Nephron progenitor cell (in vitro differentiated cells): ENCODE measurements at regions not wholly inside any gene's neighbourhood (a gene's known extent, or its start where the extent isn't known, plus 50 kb on each side); places are given as distances from the start of the nearest gene placed in this dataset.

Experiments used
- DNase-seq: peaks from one replicate; pipeline ENCODE4 v3.0.0; 2021
- H3K27ac Mint-ChIP-seq: 2 replicates; pipeline ENCODE4 v1.8.0; 2021; ENCODE audit warnings: mild to moderate bottlenecking, moderate library complexity, mixed read lengths
- H3K27me3 Mint-ChIP-seq: 2 replicates; pipeline ENCODE4 v1.8.0; 2021; ENCODE audit warnings: mild to moderate bottlenecking, low read depth, mixed read lengths; ENCODE audit not compliant: poor library complexity
- H3K36me3 Mint-ChIP-seq: 2 replicates; pipeline ENCODE4 v1.8.0; 2021; ENCODE audit warnings: low read depth, mixed read lengths
- H3K4me1 Mint-ChIP-seq: 2 replicates; pipeline ENCODE4 v1.8.0; 2021; ENCODE audit warnings: mixed read lengths
- H3K4me3 Mint-ChIP-seq: 2 replicates; pipeline ENCODE4 v1.8.0; 2021; ENCODE audit warnings: mild to moderate bottlenecking, moderate library complexity, mixed read lengths
- H3K9me3 Mint-ChIP-seq: 2 replicates; pipeline ENCODE4 v1.8.0; 2021; ENCODE audit warnings: mild to moderate bottlenecking, moderate library complexity, mixed read lengths
- TF ChIP-seq, protein P1 (sequence below): fragments of 200-600 bp; sonication (generic); IDR thresholded peaks from 2 replicates; pipeline ENCODE4 v1.5.0; 2021; ENCODE audit warnings: antibody characterized with exemption

DNA sequence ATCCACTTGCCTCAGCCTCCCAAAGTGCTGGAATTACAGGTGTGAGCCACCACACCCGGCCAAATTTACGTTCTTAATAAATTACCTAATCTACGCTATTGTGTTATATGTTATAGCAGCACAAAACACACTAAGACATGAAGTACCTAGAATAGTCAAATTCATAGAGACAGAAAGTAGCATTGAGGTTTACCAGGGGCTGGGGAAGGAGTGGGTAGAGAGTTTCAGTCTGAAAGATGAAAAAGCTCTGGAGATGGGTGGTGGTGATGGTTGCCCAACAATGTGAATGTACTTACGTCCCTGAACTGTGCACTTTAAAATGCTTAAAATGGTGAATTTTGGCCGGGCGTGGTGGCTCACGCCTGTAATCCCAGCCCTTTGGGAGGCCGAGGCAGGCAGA is 65.7 kb upstream of the NUP50 start:
- Mint-ChIP-seq H3K27me3 (peaks cover 58% of the 10 kb centered on the region), H3K36me3 (no peaks in the 10 kb centered on the region), H3K4me1 (peaks cover 20% of the 10 kb centered on the region), H3K9me3 (no peaks in the 10 kb centered on the region), H3K27ac (no peak overlapping the region), H3K4me3 (no peak overlapping the region)
- TF ChIP-seq, protein P1, sequence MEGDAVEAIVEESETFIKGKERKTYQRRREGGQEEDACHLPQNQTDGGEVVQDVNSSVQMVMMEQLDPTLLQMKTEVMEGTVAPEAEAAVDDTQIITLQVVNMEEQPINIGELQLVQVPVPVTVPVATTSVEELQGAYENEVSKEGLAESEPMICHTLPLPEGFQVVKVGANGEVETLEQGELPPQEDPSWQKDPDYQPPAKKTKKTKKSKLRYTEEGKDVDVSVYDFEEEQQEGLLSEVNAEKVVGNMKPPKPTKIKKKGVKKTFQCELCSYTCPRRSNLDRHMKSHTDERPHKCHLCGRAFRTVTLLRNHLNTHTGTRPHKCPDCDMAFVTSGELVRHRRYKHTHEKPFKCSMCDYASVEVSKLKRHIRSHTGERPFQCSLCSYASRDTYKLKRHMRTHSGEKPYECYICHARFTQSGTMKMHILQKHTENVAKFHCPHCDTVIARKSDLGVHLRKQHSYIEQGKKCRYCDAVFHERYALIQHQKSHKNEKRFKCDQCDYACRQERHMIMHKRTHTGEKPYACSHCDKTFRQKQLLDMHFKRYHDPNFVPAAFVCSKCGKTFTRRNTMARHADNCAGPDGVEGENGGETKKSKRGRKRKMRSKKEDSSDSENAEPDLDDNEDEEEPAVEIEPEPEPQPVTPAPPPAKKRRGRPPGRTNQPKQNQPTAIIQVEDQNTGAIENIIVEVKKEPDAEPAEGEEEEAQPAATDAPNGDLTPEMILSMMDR: no peak
- no peak for DNase-seq

DNA sequence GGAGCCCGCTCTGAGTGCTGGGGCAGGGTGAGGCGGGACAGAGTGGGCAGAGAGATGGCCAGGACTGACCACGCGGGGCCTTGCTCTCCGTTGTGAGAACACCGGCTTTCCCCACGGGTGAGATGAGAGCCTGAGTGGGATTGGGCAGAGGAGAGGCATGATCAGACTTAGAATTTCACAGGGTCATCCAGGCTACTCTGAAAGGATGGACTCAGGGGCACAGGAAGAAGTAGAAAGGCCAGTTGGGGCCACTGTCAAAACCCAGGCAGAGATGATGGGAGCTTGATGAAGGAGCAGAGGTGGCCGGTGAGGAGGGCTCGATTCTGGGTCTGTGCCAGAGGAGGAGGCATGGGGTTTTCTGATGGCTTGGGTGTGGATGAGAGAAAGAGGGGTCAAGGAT is 63.8 kb upstream of the NUP50 start:
- Mint-ChIP-seq H3K27me3 (peaks cover 61% of the 10 kb centered on the region), H3K27ac (no peak overlapping the region), H3K4me3 (no peak overlapping the region), H3K4me1 (peaks cover 18% of the 10 kb centered on the region), H3K9me3 (no peaks in the 10 kb centered on the region), H3K36me3 (no peaks in the 10 kb centered on the region)
- TF ChIP-seq, protein P1: no peak
- no peak for DNase-seq

DNA sequence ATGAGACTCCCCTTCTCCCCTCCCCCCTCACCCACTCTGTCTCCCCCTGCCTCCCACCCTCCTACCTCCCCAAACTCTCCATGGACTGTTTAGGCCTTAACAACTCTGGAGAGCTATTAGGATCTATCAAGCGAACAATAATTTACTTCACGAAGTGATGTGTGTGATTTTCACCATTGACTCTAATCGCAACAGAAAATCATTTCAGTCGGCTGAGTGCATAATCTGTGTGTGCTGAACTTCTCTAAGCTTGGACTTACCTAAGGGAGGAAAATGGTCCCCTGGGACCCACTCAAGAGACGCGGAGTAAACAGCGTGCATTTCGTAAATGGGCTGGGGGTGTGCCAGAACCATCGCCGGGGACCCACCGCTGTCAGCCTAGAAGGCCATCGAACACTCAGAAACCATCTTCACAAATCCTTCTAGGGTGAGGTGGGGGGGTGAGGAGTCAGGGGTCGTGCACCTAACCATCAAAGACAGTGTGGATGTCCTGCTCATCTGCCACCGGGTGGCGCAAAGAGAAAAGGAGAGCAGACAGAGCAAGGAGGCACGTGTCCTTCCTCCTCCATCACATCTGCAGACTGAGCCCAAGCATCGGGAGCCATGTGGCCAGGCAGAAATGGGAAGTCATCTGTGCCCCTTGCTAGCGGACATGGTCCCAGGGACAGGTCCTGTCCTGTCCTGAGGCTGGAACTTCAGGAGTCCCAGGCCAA is 62.1 kb upstream of the NUP50 start:
- peak; percentile 45 for DNase-seq
- no peak overlapping the region for H3K4me3 Mint-ChIP-seq
- H3K27me3 Mint-ChIP-seq: peaks cover 58% of the 10 kb centered on the region
- H3K36me3 Mint-ChIP-seq: no peaks in the 10 kb centered on the region
- no peaks in the 10 kb centered on the region for H3K9me3 Mint-ChIP-seq
- H3K27ac Mint-ChIP-seq: no peak overlapping the region
- TF ChIP-seq, protein P1: peak; percentile 40
- peaks cover 20% of the 10 kb centered on the region for H3K4me1 Mint-ChIP-seq

DNA sequence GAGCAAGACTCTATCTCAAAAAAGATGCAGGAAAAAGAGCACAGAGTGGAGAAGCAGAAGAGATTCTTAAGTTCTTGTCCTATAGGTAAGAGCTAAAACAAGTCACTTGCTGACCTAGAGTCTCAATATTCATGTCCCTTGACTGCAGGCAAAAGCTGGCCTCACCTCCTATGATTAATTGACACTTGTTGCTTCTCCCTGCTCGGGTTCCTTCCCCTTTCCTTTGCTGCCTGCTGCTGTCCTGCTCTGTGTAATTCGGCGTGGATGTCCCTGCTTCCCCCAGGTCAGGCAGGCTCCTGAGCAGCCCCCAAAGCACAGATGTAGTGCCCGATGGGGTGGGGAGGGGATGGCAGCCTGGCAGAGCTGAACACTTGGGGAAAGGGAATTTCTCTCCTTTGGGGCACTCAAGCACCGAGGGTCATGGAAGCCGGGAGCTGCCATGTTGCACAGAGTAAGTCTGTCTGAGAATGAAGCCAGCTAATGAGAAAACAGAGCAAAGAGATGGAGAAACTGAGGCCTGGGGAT is 60.8 kb upstream of the NUP50 start:
- Mint-ChIP-seq H3K4me3 (no peak overlapping the region), H3K36me3 (no peaks in the 10 kb centered on the region), H3K9me3 (no peaks in the 10 kb centered on the region), H3K4me1 (peaks cover 20% of the 10 kb centered on the region), H3K27ac (peak overlapping the region; percentile 52), H3K27me3 (peaks cover 52% of the 10 kb centered on the region)
- TF ChIP-seq, protein P1: no peak
- no peak for DNase-seq

DNA sequence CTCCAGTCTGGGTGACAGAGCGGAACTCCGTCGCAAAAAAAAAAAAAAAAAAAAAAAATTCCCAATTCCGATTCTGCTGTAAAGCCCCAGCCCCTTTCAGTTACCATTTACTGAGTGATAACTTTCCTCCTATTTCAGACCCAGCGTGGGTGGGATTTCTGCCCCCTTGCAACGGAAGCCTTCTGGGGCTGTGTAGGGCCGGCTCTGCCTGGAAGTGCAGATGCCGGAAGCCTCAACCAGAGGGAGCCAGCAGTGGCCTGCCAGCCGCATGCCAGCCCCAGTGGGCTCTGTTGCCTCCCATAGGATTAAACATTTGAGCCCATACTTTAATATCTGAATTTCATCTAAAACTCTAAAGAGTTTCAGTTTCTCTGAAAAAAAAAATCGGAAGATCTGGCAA is 60.0 kb upstream of the NUP50 start:
- TF ChIP-seq, protein P1: no peak
- no peak for DNase-seq
- H3K4me3 Mint-ChIP-seq: no peak overlapping the region
- peaks cover 47% of the 10 kb centered on the region for H3K27me3 Mint-ChIP-seq
- H3K27ac Mint-ChIP-seq: no peak overlapping the region
- peaks cover 20% of the 10 kb centered on the region for H3K4me1 Mint-ChIP-seq
- no peaks in the 10 kb centered on the region for H3K36me3 Mint-ChIP-seq
- no peaks in the 10 kb centered on the region for H3K9me3 Mint-ChIP-seq

DNA sequence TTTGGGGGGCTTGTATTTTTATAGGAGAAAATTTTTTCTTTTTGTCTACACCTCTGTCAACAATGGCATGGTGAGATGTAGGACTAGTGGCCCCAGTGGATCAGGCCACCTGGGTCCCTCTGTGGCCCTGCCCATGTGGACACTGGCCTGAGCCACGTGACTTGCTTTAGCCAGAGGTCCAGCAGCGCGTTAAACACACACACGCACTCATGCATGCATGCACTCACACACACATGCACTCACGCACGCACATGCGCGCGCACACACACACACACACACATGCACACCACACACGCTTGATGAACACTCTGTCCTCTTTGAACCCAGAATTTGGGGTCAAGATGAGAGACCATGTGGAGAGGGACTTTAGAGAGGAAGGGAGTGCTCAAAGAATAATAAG is 59.4 kb upstream of the NUP50 start:
- H3K4me3 Mint-ChIP-seq: no peak overlapping the region
- no peaks in the 10 kb centered on the region for H3K36me3 Mint-ChIP-seq
- TF ChIP-seq, protein P1: no peak
- H3K27ac Mint-ChIP-seq: no peak overlapping the region
- peaks cover 50% of the 10 kb centered on the region for H3K27me3 Mint-ChIP-seq
- H3K4me1 Mint-ChIP-seq: peaks cover 20% of the 10 kb centered on the region
- DNase-seq: no peak
- no peaks in the 10 kb centered on the region for H3K9me3 Mint-ChIP-seq
